Keratinocyte (primary cell): ENCODE measurements at regions not wholly inside any gene's neighbourhood (a gene's known extent, or its start where the extent isn't known, plus 50 kb on each side); places are given as distances from the start of the nearest gene placed in this dataset.

Experiments used
- DNase-seq: peaks from one replicate; pipeline ENCODE4 v3.0.0-alpha.2; 2011; ENCODE audit warnings: low read depth, missing footprints, low spot score
- FAIRE-seq: peaks from 2 replicates; lab custom pipeline; 2011; peaks lifted over from hg19 to GRCh38; lab: Jason Lieb, UNC
- H2AFZ ChIP-seq: 2 replicates; pipeline ENCODE4 v1.6.0; 2012; ENCODE audit warnings: low read length, control low read depth, inconsistent platforms; ENCODE audit not compliant: control insufficient read depth
- H3K27ac ChIP-seq: 2 replicates; pipeline ENCODE4 v1.5.1; 2011; ENCODE audit warnings: low read length; ENCODE audit not compliant: control insufficient read depth, insufficient read depth
- H3K27me3 ChIP-seq: 3 replicates; pipeline ENCODE4 v1.6.0; 2011; ENCODE audit warnings: low read length; ENCODE audit not compliant: control insufficient read depth, insufficient read depth; ENCODE audit errors: extremely low read depth
- H3K36me3 ChIP-seq, 2 experiments: 2 replicates in 1 of 2; 3 replicates in 1 of 2; pipeline ENCODE4 v1.5.1; 2011; ENCODE audit warnings: low read length in 2 of 2, mild to moderate bottlenecking in 1 of 2; ENCODE audit not compliant: control insufficient read depth in 2 of 2, insufficient read depth in 2 of 2; ENCODE audit errors: extremely low read depth in 1 of 2
- H3K4me1 ChIP-seq: 3 replicates; pipeline ENCODE4 v1.5.1; 2011; ENCODE audit warnings: low read length; ENCODE audit not compliant: control insufficient read depth, insufficient read depth; ENCODE audit errors: extremely low read depth
- H3K4me2 ChIP-seq: 3 replicates; pipeline ENCODE4 v1.6.0; 2011; ENCODE audit warnings: low read depth, low read length; ENCODE audit not compliant: control insufficient read depth, insufficient read depth; ENCODE audit errors: extremely low read depth
- H3K4me3 ChIP-seq, 3 experiments: fragments of 200-600 bp in 1 of 3; sonication (generic) in 1 of 3; 2 replicates in 2 of 3; 3 replicates in 1 of 3; pipeline ENCODE4 v1.5.1; 2011 to 2016; ENCODE audit warnings: low read length in 3 of 3, mild to moderate bottlenecking in 3 of 3, control low read depth in 2 of 3, inconsistent platforms in 1 of 3, low read depth in 1 of 3, mixed read lengths in 1 of 3, mixed run types in 1 of 3, moderate library complexity in 1 of 3; ENCODE audit not compliant: control insufficient read depth in 2 of 3, insufficient read depth in 2 of 3; ENCODE audit errors: extremely low read depth in 1 of 3
- H3K79me2 ChIP-seq: 2 replicates; pipeline ENCODE4 v1.6.0; 2012; ENCODE audit warnings: low read length; ENCODE audit not compliant: control insufficient read depth, insufficient read depth
- H3K9ac ChIP-seq: 3 replicates; pipeline ENCODE4 v1.6.0; 2011; ENCODE audit warnings: low read length; ENCODE audit not compliant: control insufficient read depth, insufficient read depth; ENCODE audit errors: extremely low read depth
- H3K9me1 ChIP-seq: 3 replicates; pipeline ENCODE4 v1.6.0; 2011; ENCODE audit warnings: low read length; ENCODE audit not compliant: control insufficient read depth, insufficient read depth; ENCODE audit errors: extremely low read depth
- H3K9me3 ChIP-seq: 2 replicates; pipeline ENCODE4 v1.5.1; 2012; ENCODE audit warnings: low read depth, low read length; ENCODE audit not compliant: control insufficient read depth
- H4K20me1 ChIP-seq: 3 replicates; pipeline ENCODE4 v1.6.0; 2011; ENCODE audit warnings: low read length; ENCODE audit not compliant: control insufficient read depth, insufficient read depth; ENCODE audit errors: extremely low read depth
- EZH2 ChIP-seq: IDR thresholded peaks from one replicate; pipeline ENCODE4 v1.6.1; 2012; ENCODE audit warnings: inconsistent platforms, mild to moderate bottlenecking, low read length, moderate library complexity
- dilution Hi-C: fragments of 300-500 bp; cut with MboI; formaldehyde crosslinking; loops from one replicate; pipeline ENCODE4 v1.7.0; 2020; ENCODE audit warnings: low sequenced_read_pairs; ENCODE audit not compliant: extremely low pct_ligation_motif_present
- TF ChIP-seq, protein P1 (sequence below), 3 experiments: IDR thresholded peaks in 1 of 3; conservative IDR thresholded peaks in 1 of 3; optimal IDR thresholded peaks in 1 of 3; 2 replicates in 2 of 3; 3 replicates in 1 of 3; pipeline versions ENCODE3 to v1.5.1; 2011; ENCODE audit warnings: low read length in 3 of 3, mild to moderate bottlenecking in 3 of 3, moderate library complexity in 2 of 3, control low read depth in 1 of 3, inconsistent platforms in 1 of 3; ENCODE audit not compliant: insufficient read depth in 2 of 3; ENCODE audit errors: extremely low read depth in 1 of 3

DNA sequence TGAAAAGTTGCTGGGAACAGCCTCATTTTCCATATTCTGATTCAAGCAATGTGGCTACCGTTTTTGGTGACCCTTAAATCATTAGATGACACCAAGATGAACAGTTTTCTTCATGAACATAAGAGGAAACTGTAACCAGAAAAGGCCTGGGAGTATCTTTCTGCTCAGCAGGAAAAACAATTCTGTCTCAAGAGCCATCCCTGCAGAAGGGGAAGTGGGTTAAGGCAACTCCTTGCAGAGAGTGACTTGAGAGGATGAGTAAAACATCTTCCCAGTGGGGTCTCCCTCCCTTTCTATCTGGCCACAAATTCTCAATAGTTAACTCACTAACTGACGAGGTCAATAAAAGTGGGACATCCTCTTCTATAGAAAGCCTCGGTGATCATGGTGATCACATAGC, 187.6 kb upstream of the NRIP1 start:
- no peak for DNase-seq
- dilution Hi-C loops: no loop called here

DNA sequence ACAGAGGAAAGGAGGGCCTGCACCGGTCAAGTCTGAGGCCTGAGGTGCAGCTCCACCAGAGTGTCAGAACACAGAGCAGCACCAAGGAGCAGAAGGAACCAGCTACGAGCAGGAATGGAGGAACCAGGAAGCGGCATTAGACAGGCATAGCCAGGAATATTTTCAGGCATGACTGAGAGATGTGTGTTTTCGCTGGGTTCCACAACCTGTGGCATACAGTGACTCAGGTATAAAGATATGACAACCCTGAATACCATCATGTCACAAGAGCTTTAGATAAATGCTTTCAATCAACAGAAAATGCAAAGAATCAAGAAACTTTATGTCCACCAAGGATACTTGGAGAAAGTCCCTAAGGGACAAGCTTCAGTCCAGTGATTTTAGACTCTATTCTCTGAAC, 189.3 kb upstream of the NRIP1 start:
- Histone ChIP-seq H3K4me3 (no peak overlapping the region), H3K36me3 (no peaks in the 10 kb centered on the region), H3K9me1 (no peaks in the 10 kb centered on the region), H3K9me3 (no peaks in the 10 kb centered on the region), H3K27ac (no peak overlapping the region), H3K79me2 (no peaks in the 10 kb centered on the region), H3K4me2 (no peak overlapping the region), H3K9ac (no peak overlapping the region), H3K4me1 (peaks cover 27% of the 10 kb centered on the region), H2AFZ (no peak overlapping the region), H4K20me1 (no peaks in the 10 kb centered on the region), H3K27me3 (no peaks in the 10 kb centered on the region)
- FAIRE-seq: no peak
- DNase-seq: no peak
- no peak for TF ChIP-seq EZH2
- TF ChIP-seq, protein P1, sequence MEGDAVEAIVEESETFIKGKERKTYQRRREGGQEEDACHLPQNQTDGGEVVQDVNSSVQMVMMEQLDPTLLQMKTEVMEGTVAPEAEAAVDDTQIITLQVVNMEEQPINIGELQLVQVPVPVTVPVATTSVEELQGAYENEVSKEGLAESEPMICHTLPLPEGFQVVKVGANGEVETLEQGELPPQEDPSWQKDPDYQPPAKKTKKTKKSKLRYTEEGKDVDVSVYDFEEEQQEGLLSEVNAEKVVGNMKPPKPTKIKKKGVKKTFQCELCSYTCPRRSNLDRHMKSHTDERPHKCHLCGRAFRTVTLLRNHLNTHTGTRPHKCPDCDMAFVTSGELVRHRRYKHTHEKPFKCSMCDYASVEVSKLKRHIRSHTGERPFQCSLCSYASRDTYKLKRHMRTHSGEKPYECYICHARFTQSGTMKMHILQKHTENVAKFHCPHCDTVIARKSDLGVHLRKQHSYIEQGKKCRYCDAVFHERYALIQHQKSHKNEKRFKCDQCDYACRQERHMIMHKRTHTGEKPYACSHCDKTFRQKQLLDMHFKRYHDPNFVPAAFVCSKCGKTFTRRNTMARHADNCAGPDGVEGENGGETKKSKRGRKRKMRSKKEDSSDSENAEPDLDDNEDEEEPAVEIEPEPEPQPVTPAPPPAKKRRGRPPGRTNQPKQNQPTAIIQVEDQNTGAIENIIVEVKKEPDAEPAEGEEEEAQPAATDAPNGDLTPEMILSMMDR (optimal IDR thresholded peaks at IDR 0.05 in 1 of 3, IDR thresholded peaks at IDR 0.05 in 1 of 3, conservative IDR thresholded peaks at IDR 0.05 in 1 of 3; ENCODE audit: extremely low read depth in 1 of 3, insufficient read depth in 2 of 3, low read length in 3 of 3): no peak
- dilution Hi-C loops: no loop called here

More for the DNA sequence above, 187.6 kb upstream of the NRIP1 start:
- no peaks in the 10 kb centered on the region for H3K27me3 ChIP-seq
- no peaks in the 10 kb centered on the region for H3K9me3 ChIP-seq
- H3K9ac ChIP-seq: no peak overlapping the region
- no peak overlapping the region for H2AFZ ChIP-seq
- no peak for FAIRE-seq
- H3K4me2 ChIP-seq: no peak overlapping the region
- H3K79me2 ChIP-seq: no peaks in the 10 kb centered on the region
- H3K4me1 ChIP-seq: peaks cover 28% of the 10 kb centered on the region
- H3K27ac ChIP-seq: no peak overlapping the region
- H3K9me1 ChIP-seq: no peaks in the 10 kb centered on the region
- no peaks in the 10 kb centered on the region for H4K20me1 ChIP-seq
- TF ChIP-seq, protein P1 (optimal IDR thresholded peaks at IDR 0.05 in 1 of 3, IDR thresholded peaks at IDR 0.05 in 1 of 3, conservative IDR thresholded peaks at IDR 0.05 in 1 of 3; ENCODE audit: extremely low read depth in 1 of 3, insufficient read depth in 2 of 3, low read length in 3 of 3): no peak
- TF ChIP-seq EZH2: no peak
- H3K4me3 ChIP-seq: no peak overlapping the region
- no peaks in the 10 kb centered on the region for H3K36me3 ChIP-seq
